ENCODE measurements at regions not wholly inside any gene's neighbourhood (a gene's known extent, or its start where the extent isn't known, plus 50 kb on each side); places are given as distances from the start of the nearest gene placed in this dataset.

DNA sequence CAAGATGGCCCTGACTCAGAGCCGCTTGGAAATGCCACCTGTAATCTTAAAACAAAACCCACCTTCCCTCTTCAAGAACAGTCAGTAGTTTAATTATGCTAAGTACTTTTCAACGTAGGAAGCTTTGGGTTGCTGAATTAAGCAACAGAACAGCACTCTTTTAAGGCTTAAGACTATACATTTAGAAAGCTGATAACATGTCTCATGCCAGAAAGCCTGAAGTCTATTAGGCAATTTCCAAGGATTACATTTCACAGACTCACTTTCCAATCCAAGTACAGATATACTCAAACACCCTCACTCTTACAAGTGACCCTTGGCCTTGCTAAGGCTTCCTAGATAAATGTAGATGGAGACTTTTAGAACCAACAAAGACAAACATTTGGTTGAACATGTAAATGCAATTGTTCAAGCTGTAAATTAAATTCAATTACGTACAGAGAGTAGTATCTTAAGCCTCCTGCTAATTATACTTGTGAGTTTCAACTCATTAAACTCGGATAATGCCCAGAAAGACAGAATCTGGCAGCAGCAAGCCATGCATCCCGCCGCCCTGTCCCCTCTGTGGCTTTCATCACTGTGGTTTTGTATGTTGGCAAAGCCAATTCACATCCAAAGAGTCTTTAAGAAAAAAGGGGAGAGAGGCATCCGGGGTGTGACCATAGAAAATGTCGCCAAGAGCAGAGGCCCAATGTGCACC is 283.1 kb upstream of the NRP1 start:
- H3K9me3 Mint-ChIP-seq (ENCODE audit: insufficient read depth): peaks cover 4% of the 10 kb centered on the region
- WGBS (ENCODE audit: insufficient coverage): 94% methylated on average over 3 of the region's 8 CpGs
- Histone ChIP-seq H3K79me2 (ENCODE audit: control insufficient read depth, insufficient read depth, low read length) (no peaks in the 10 kb centered on the region), H2AFZ (ENCODE audit: insufficient read depth, low read depth, low read length, poor library complexity, severe bottlenecking) (no peak overlapping the region), H3K27me3 (replicated peaks in 1 of 4; ENCODE audit: control extremely low read depth in 1 of 4, control insufficient read depth in 3 of 4, insufficient read depth in 4 of 4, low read length in 3 of 4) (no peaks in the 10 kb centered on the region), H3K4me3 (ENCODE audit: control extremely low read depth in 1 of 5, extremely low read depth in 1 of 5, insufficient read depth in 1 of 5, low read depth in 2 of 5, low read length in 4 of 5) (no peak overlapping the region), H3K9me3 (ENCODE audit: control extremely low read depth in 1 of 3, control insufficient read depth in 2 of 3, insufficient read depth in 1 of 3, low read length in 2 of 3) (peaks cover 0 to 4% (median 0%) of the 10 kb centered on the region in 3 donors), H3K4me2 (replicated peaks; ENCODE audit: low read depth, low read length, poor library complexity, severe bottlenecking) (no peak overlapping the region), H3K9ac (ENCODE audit: low read length) (no peak overlapping the region), H3K27ac (ENCODE audit: low read length in 2 of 2) (no peak overlapping the region), H3K4me1 (ENCODE audit: control insufficient read depth in 2 of 2, insufficient read depth in 2 of 2, low read length in 2 of 2) (no peaks in the 10 kb centered on the region), H3K36me3 (replicated peaks in 1 of 2; ENCODE audit: control extremely low read depth in 1 of 2, control insufficient read depth in 1 of 2, extremely low read depth in 1 of 2, insufficient read depth in 2 of 2, low read length in 1 of 2) (no peaks in the 10 kb centered on the region), H4K20me1 (ENCODE audit: control insufficient read depth, insufficient read depth, low read length, poor library complexity, severe bottlenecking) (no peaks in the 10 kb centered on the region)
- CTCF ChIA-PET: no interaction called here
- no peaks in the 10 kb centered on the region for H3K4me1 Mint-ChIP-seq
- POLR2A ChIA-PET: no interaction called here
- no peak overlapping the region for H3K27ac Mint-ChIP-seq
- intact Hi-C loops (cut with micrococcal nuclease): no loop called here
- H3K4me3 Mint-ChIP-seq: no peak overlapping the region
- H3K27me3 Mint-ChIP-seq: no peaks in the 10 kb centered on the region
- no peak for DNase-seq
- no peak for ATAC-seq (ENCODE audit: low read depth)
- no peak for TF ChIP-seq EZH2 (IDR thresholded peaks at IDR 0.05; ENCODE audit: borderline replicate concordance, insufficient read depth, low read depth, low read length, poor library complexity, severe bottlenecking)
- TF ChIP-seq, protein P1, sequence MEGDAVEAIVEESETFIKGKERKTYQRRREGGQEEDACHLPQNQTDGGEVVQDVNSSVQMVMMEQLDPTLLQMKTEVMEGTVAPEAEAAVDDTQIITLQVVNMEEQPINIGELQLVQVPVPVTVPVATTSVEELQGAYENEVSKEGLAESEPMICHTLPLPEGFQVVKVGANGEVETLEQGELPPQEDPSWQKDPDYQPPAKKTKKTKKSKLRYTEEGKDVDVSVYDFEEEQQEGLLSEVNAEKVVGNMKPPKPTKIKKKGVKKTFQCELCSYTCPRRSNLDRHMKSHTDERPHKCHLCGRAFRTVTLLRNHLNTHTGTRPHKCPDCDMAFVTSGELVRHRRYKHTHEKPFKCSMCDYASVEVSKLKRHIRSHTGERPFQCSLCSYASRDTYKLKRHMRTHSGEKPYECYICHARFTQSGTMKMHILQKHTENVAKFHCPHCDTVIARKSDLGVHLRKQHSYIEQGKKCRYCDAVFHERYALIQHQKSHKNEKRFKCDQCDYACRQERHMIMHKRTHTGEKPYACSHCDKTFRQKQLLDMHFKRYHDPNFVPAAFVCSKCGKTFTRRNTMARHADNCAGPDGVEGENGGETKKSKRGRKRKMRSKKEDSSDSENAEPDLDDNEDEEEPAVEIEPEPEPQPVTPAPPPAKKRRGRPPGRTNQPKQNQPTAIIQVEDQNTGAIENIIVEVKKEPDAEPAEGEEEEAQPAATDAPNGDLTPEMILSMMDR (IDR thresholded peaks at IDR 0.05): no peak

DNA sequence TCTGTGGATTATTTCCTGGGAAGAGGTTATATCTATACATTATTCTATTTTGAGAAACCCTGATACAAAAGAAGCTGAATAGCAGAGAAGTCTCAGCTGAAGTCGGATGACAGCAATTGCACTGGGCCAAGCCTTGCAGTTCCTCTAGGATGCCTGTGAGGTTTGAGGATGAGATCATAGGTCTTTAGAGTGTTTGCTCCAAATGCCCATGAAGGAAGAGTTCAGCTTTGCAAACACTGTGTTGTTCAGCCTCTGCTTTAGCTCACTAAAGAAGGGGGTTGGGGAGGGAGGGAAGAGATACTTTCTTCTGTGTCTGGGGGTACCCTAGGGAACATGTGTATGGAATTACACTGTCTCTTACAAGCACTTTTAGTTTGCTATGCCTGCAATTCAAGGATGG is 282.5 kb upstream of the NRP1 start:
- H3K36me3 ChIP-seq (replicated peaks in 1 of 2; ENCODE audit: control extremely low read depth in 1 of 2, control insufficient read depth in 1 of 2, extremely low read depth in 1 of 2, insufficient read depth in 2 of 2, low read length in 1 of 2): no peaks in the 10 kb centered on the region
- CTCF ChIA-PET: no interaction called here
- H3K27me3 ChIP-seq (replicated peaks in 1 of 4; ENCODE audit: control extremely low read depth in 1 of 4, control insufficient read depth in 3 of 4, insufficient read depth in 4 of 4, low read length in 3 of 4): no peaks in the 10 kb centered on the region
- H3K4me2 ChIP-seq (replicated peaks; ENCODE audit: low read depth, low read length, poor library complexity, severe bottlenecking): no peak overlapping the region
- no peaks in the 10 kb centered on the region for H4K20me1 ChIP-seq (ENCODE audit: control insufficient read depth, insufficient read depth, low read length, poor library complexity, severe bottlenecking)
- H3K27ac Mint-ChIP-seq: no peak overlapping the region
- H3K9me3 Mint-ChIP-seq (ENCODE audit: insufficient read depth): peaks cover 4% of the 10 kb centered on the region
- H3K4me1 Mint-ChIP-seq: no peaks in the 10 kb centered on the region
- no peak overlapping the region for H2AFZ ChIP-seq (ENCODE audit: insufficient read depth, low read depth, low read length, poor library complexity, severe bottlenecking)
- no peak for DNase-seq
- no peaks in the 10 kb centered on the region for H3K79me2 ChIP-seq (ENCODE audit: control insufficient read depth, insufficient read depth, low read length)
- 57% methylated on average over 1 of the region's 1 CpG for WGBS (ENCODE audit: insufficient coverage)
- ATAC-seq (ENCODE audit: low read depth): no peak
- no peaks in the 10 kb centered on the region for H3K4me1 ChIP-seq (ENCODE audit: control insufficient read depth in 2 of 2, insufficient read depth in 2 of 2, low read length in 2 of 2)
- no peak for TF ChIP-seq EZH2 (IDR thresholded peaks at IDR 0.05; ENCODE audit: borderline replicate concordance, insufficient read depth, low read depth, low read length, poor library complexity, severe bottlenecking)
- TF ChIP-seq, protein P1 (IDR thresholded peaks at IDR 0.05): no peak
- intact Hi-C loops (cut with micrococcal nuclease): no loop called here
- H3K27me3 Mint-ChIP-seq: no peaks in the 10 kb centered on the region
- peaks cover 0 to 4% (median 0%) of the 10 kb centered on the region in 3 donors for H3K9me3 ChIP-seq (ENCODE audit: control extremely low read depth in 1 of 3, control insufficient read depth in 2 of 3, insufficient read depth in 1 of 3, low read length in 2 of 3)
- H3K9ac ChIP-seq (ENCODE audit: low read length): no peak overlapping the region
- POLR2A ChIA-PET: no interaction called here
- H3K4me3 ChIP-seq (ENCODE audit: control extremely low read depth in 1 of 5, extremely low read depth in 1 of 5, insufficient read depth in 1 of 5, low read depth in 2 of 5, low read length in 4 of 5): no peak overlapping the region
- H3K27ac ChIP-seq (ENCODE audit: low read length in 2 of 2): no peak overlapping the region
- no peak overlapping the region for H3K4me3 Mint-ChIP-seq

Data from B cell (primary cell).